Endothelial cell of umbilical vein (primary cell): ENCODE measurements at regions not wholly inside any gene's neighbourhood (a gene's known extent, or its start where the extent isn't known, plus 50 kb on each side); places are given as distances from the start of the nearest gene placed in this dataset.

Experiments used
- BruUV-seq: library from RNA; stranded (reverse); fragments of 400-500 nt; replicated peaks from 2 replicates; lab custom pipeline; 2021; lab: Mats Ljungman, UMichigan
- CTCF ChIA-PET: fragments of 300-600, 350-600 bp; sonication (Branson Sonifier 250); formaldehyde crosslinking; loops from one replicate; lab custom pipeline; 2021; ENCODE audit warnings: antibody characterized with exemption, inconsistent platforms; lab: Charles Lee
- POLR2A ChIA-PET: fragments of 300-600, 350-600 bp; sonication (Branson Sonifier 250); formaldehyde crosslinking; loops from one replicate; lab custom pipeline; 2021; ENCODE audit warnings: antibody characterized with exemption, inconsistent platforms; lab: Charles Lee
- DNase-seq: peaks from one replicate; pipeline ENCODE4 v3.0.0-alpha.2; 2011; ENCODE audit warnings: low read depth, low spot score
- FAIRE-seq: peaks from 2 replicates; lab custom pipeline; 2011; peaks lifted over from hg19 to GRCh38; lab: Jason Lieb, UNC
- H2AFZ ChIP-seq: 2 replicates; pipeline ENCODE4 v1.6.0; 2012; ENCODE audit warnings: low read depth, low read length, control low read depth, inconsistent platforms
- H3K27ac ChIP-seq: 2 replicates; pipeline ENCODE4 v1.5.1; 2011; ENCODE audit warnings: low read depth, mild to moderate bottlenecking, control low read depth, low read length, moderate library complexity; ENCODE audit not compliant: insufficient read depth
- H3K27me3 ChIP-seq, 2 experiments: 2 replicates each; pipeline versions ENCODE4 v1.6.0 to v1.6.1; 2011; ENCODE audit warnings: low read length in 2 of 2, mixed read lengths in 1 of 2; ENCODE audit not compliant: control insufficient read depth in 2 of 2, insufficient read depth in 2 of 2
- H3K36me3 ChIP-seq, 2 experiments: 2 replicates in 1 of 2; 3 replicates in 1 of 2; pipeline ENCODE4 v1.5.1; 2011; ENCODE audit warnings: low read length in 2 of 2, mild to moderate bottlenecking in 1 of 2, moderate library complexity in 1 of 2; ENCODE audit not compliant: control insufficient read depth in 2 of 2, insufficient read depth in 2 of 2; ENCODE audit errors: extremely low read depth in 1 of 2
- H3K4me1 ChIP-seq: 3 replicates; pipeline ENCODE4 v1.5.1; 2011; ENCODE audit warnings: mild to moderate bottlenecking, low read length; ENCODE audit not compliant: control insufficient read depth, insufficient read depth; ENCODE audit errors: extremely low read depth
- H3K4me2 ChIP-seq: 2 replicates; pipeline ENCODE4 v1.6.1; 2011; ENCODE audit warnings: low read length, control low read depth, mixed read lengths; ENCODE audit not compliant: insufficient read depth
- H3K4me3 ChIP-seq, 3 experiments: fragments of 200-600 bp in 1 of 3; sonication (generic), shearing (Covaris generic) in 1 of 3; replicated peaks in 1 of 3; 2 replicates each; pipeline ENCODE4 v1.5.1; 2011 to 2016; ENCODE audit warnings: control low read depth in 3 of 3, low read length in 3 of 3, mild to moderate bottlenecking in 2 of 3, inconsistent platforms in 1 of 3, low read depth in 1 of 3, moderate library complexity in 1 of 3; ENCODE audit not compliant: insufficient read depth in 1 of 3
- H3K79me2 ChIP-seq: 2 replicates; pipeline ENCODE4 v1.6.0; 2012; ENCODE audit warnings: low read length, inconsistent platforms; ENCODE audit not compliant: control insufficient read depth, insufficient read depth
- H3K9ac ChIP-seq: replicated peaks from 2 replicates; pipeline ENCODE3; 2011; ENCODE audit warnings: low read length, control low read depth; ENCODE audit not compliant: insufficient read depth; ENCODE audit errors: extremely low read depth
- H3K9me1 ChIP-seq: replicated peaks from 3 replicates; pipeline ENCODE4 v1.6.0; 2011; ENCODE audit warnings: mild to moderate bottlenecking, low read length; ENCODE audit not compliant: control insufficient read depth, insufficient read depth; ENCODE audit errors: extremely low read depth
- H3K9me3 ChIP-seq: replicated peaks from 2 replicates; pipeline ENCODE4 v1.5.1; 2012; ENCODE audit warnings: low read length, inconsistent platforms; ENCODE audit not compliant: control insufficient read depth, insufficient read depth
- H4K20me1 ChIP-seq: replicated peaks from 2 replicates; pipeline ENCODE3; 2011; ENCODE audit warnings: mild to moderate bottlenecking, low read length; ENCODE audit not compliant: control insufficient read depth, insufficient read depth; ENCODE audit errors: extremely low read depth
- EZH2 ChIP-seq: IDR thresholded peaks from 2 replicates; pipeline ENCODE4 v1.6.1; 2012; ENCODE audit warnings: borderline replicate concordance, low read depth, mild to moderate bottlenecking, moderate library complexity, low read length, inconsistent platforms; ENCODE audit not compliant: severe bottlenecking
- FOS ChIP-seq: IDR thresholded peaks from 2 replicates; pipeline ENCODE4 v1.6.1; 2011; ENCODE audit warnings: mild to moderate bottlenecking, low read length, moderate library complexity, borderline replicate concordance; ENCODE audit not compliant: insufficient read depth
- GATA2 ChIP-seq: IDR thresholded peaks from 2 replicates; pipeline ENCODE4 v1.7.0; 2011; ENCODE audit warnings: low read depth, mild to moderate bottlenecking, moderate library complexity, mixed read lengths, low read length; ENCODE audit not compliant: insufficient read length, insufficient read depth
- JUN ChIP-seq: IDR thresholded peaks from 2 replicates; pipeline ENCODE4 v1.6.1; 2011; ENCODE audit warnings: borderline replicate concordance, low read depth; ENCODE audit not compliant: insufficient read length, insufficient read depth
- MYC ChIP-seq: IDR thresholded peaks from one replicate; pipeline ENCODE4 v1.6.1; 2011; ENCODE audit warnings: mild to moderate bottlenecking, low read depth, low read length
- POLR2A ChIP-seq: IDR thresholded peaks from 2 replicates; pipeline ENCODE4 v1.6.1; 2012; ENCODE audit warnings: low read depth, mild to moderate bottlenecking, control low read depth, low read length
- POLR2AphosphoS5 ChIP-seq: IDR thresholded peaks from 2 replicates; pipeline ENCODE4 v1.6.1; 2012; ENCODE audit warnings: low read depth, mild to moderate bottlenecking, control low read depth, low read length, moderate library complexity; ENCODE audit not compliant: insufficient read depth
- dilution Hi-C: fragments of 300-500 bp; cut with MboI; formaldehyde crosslinking; loops from one replicate; pipeline ENCODE4 v1.15.0; 2019; ENCODE audit warnings: low sequenced_read_pairs; ENCODE audit not compliant: extremely low pct_ligation_motif_present
- intact Hi-C: fragments of 100-400 bp; cut with micrococcal nuclease; formaldehyde crosslinking; loops from one replicate; pipeline ENCODE4 v1.10.0; 2022
- TF ChIP-seq, protein P1 (sequence below): IDR thresholded peaks from 2 replicates; pipeline ENCODE4 v1.6.1; 2011; ENCODE audit not compliant: insufficient read depth, insufficient read length
- TF ChIP-seq, protein P2 (sequence below), 2 donors: IDR thresholded peaks; 1 replicate in 1 of 2; 2 replicates in 1 of 2; pipeline ENCODE4 v1.5.1; 2011; ENCODE audit warnings: low read length in 2 of 2, mild to moderate bottlenecking in 2 of 2, moderate library complexity in 2 of 2, control low read depth in 1 of 2, inconsistent platforms in 1 of 2, low read depth in 1 of 2; ENCODE audit not compliant: insufficient read depth in 1 of 2; ENCODE audit errors: extremely low read depth in 1 of 2

GRCh38 chr11:100584201-100584985 is 102.7 kb upstream of the ARHGAP42 start:
- dilution Hi-C loops = no loop called here
- no peak overlapping the region for H3K4me3 ChIP-seq
- peaks cover 2 to 22% of the 10 kb centered on the region in 2 experiments for H3K27me3 ChIP-seq
- intact Hi-C loops = no loop called here
- H3K9me1 ChIP-seq = no peaks in the 10 kb centered on the region
- H3K36me3 ChIP-seq = no peaks in the 10 kb centered on the region
- no peak overlapping the region for H3K4me2 ChIP-seq
- no peak overlapping the region for H3K9ac ChIP-seq
- DNase-seq = peak; percentile 13
- ChIA-PET CTCF (interaction anchor here (1.8 kb wide), 1 partner anchor 244 kb away, joined by 5 read pairs; no protein-coding TSS in a partner anchor), POLR2A (no interaction called here)
- no peaks in the 10 kb centered on the region for H3K79me2 ChIP-seq
- H4K20me1 ChIP-seq = no peaks in the 10 kb centered on the region
- FAIRE-seq = no peak
- H3K27ac ChIP-seq = no peak overlapping the region
- TF ChIP-seq, protein P1, sequence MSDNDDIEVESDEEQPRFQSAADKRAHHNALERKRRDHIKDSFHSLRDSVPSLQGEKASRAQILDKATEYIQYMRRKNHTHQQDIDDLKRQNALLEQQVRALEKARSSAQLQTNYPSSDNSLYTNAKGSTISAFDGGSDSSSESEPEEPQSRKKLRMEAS = no peak
- no peak for TF ChIP-seq GATA2
- TF ChIP-seq EZH2 = no peak
- TF ChIP-seq JUN = no peak
- no peak for TF ChIP-seq POLR2A
- no peak for TF ChIP-seq MYC
- TF ChIP-seq, protein P2, sequence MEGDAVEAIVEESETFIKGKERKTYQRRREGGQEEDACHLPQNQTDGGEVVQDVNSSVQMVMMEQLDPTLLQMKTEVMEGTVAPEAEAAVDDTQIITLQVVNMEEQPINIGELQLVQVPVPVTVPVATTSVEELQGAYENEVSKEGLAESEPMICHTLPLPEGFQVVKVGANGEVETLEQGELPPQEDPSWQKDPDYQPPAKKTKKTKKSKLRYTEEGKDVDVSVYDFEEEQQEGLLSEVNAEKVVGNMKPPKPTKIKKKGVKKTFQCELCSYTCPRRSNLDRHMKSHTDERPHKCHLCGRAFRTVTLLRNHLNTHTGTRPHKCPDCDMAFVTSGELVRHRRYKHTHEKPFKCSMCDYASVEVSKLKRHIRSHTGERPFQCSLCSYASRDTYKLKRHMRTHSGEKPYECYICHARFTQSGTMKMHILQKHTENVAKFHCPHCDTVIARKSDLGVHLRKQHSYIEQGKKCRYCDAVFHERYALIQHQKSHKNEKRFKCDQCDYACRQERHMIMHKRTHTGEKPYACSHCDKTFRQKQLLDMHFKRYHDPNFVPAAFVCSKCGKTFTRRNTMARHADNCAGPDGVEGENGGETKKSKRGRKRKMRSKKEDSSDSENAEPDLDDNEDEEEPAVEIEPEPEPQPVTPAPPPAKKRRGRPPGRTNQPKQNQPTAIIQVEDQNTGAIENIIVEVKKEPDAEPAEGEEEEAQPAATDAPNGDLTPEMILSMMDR (IDR thresholded peaks at IDR 0.05; ENCODE audit: extremely low read depth in 1 of 2, insufficient read depth in 1 of 2, low read depth in 1 of 2, low read length in 2 of 2) = no peak
- TF ChIP-seq FOS = no peak
- no peak for TF ChIP-seq POLR2AphosphoS5
- no peak overlapping the region for H2AFZ ChIP-seq
- H3K4me1 ChIP-seq = no peaks in the 10 kb centered on the region
- no peaks in the 10 kb centered on the region for H3K9me3 ChIP-seq
- no TSS peak for BruUV-seq
